ENCODE measurements at regions not wholly inside any gene's neighbourhood (a gene's known extent, or its start where the extent isn't known, plus 50 kb on each side); places are given as distances from the start of the nearest gene placed in this dataset.
"Not testable (repeated sequence)": the region's sequence is repeated elsewhere in the genome, so short reads cannot be mapped to it uniquely, and the experiment has no call there.

- not testable (repeated sequence) for H3K4me1 Mint-ChIP-seq; H3K27ac Mint-ChIP-seq; H3K4me3 Mint-ChIP-seq; H3K36me3 Mint-ChIP-seq (ENCODE audit: low read depth); H3K27me3 Mint-ChIP-seq (ENCODE audit: low read depth, poor library complexity); DNase-seq; H3K9me3 Mint-ChIP-seq
Measured at GRCh38 chr15:22134941-22135566, 54.7 kb downstream of the OR4M2 start.

GRCh38 chr15:22137572-22137971, 57.2 kb downstream of the OR4M2 start:
- not testable (repeated sequence) for H3K4me1 Mint-ChIP-seq; H3K27me3 Mint-ChIP-seq (ENCODE audit: low read depth, poor library complexity); H3K4me3 Mint-ChIP-seq; H3K27ac Mint-ChIP-seq; DNase-seq; H3K36me3 Mint-ChIP-seq (ENCODE audit: low read depth); H3K9me3 Mint-ChIP-seq

GRCh38 chr15:22141106-22141505, 60.8 kb downstream of the OR4M2 start:
- H3K9me3 Mint-ChIP-seq; DNase-seq; H3K27me3 Mint-ChIP-seq (ENCODE audit: low read depth, poor library complexity); H3K4me3 Mint-ChIP-seq; H3K27ac Mint-ChIP-seq; H3K36me3 Mint-ChIP-seq (ENCODE audit: low read depth); H3K4me1 Mint-ChIP-seq: not testable (repeated sequence)

- H3K4me3 Mint-ChIP-seq; H3K27ac Mint-ChIP-seq; H3K27me3 Mint-ChIP-seq (ENCODE audit: low read depth, poor library complexity); H3K9me3 Mint-ChIP-seq; H3K36me3 Mint-ChIP-seq (ENCODE audit: low read depth); DNase-seq; H3K4me1 Mint-ChIP-seq: not testable (repeated sequence)
Measured at GRCh38 chr15:22148109-22148508, 67.8 kb downstream of the OR4M2 start.

GRCh38 chr15:22158243-22158642, 77.9 kb downstream of the OR4M2 start:
- H3K4me1 Mint-ChIP-seq; H3K27ac Mint-ChIP-seq; H3K36me3 Mint-ChIP-seq (ENCODE audit: low read depth); DNase-seq; H3K27me3 Mint-ChIP-seq (ENCODE audit: low read depth, poor library complexity); H3K9me3 Mint-ChIP-seq; H3K4me3 Mint-ChIP-seq: not testable (repeated sequence)

GRCh38 chr15:22160283-22160682, 80.0 kb downstream of the OR4M2 start:
- not testable (repeated sequence) for H3K4me1 Mint-ChIP-seq; H3K36me3 Mint-ChIP-seq (ENCODE audit: low read depth); H3K27me3 Mint-ChIP-seq (ENCODE audit: low read depth, poor library complexity); H3K4me3 Mint-ChIP-seq; H3K27ac Mint-ChIP-seq; DNase-seq; H3K9me3 Mint-ChIP-seq

GRCh38 chr15:22160741-22161140, 80.4 kb downstream of the OR4M2 start:
- not testable (repeated sequence) for H3K9me3 Mint-ChIP-seq; H3K27ac Mint-ChIP-seq; DNase-seq; H3K27me3 Mint-ChIP-seq (ENCODE audit: low read depth, poor library complexity); H3K36me3 Mint-ChIP-seq (ENCODE audit: low read depth); H3K4me3 Mint-ChIP-seq; H3K4me1 Mint-ChIP-seq

GRCh38 chr15:22161398-22161797, 81.1 kb downstream of the OR4M2 start:
- H3K27ac Mint-ChIP-seq; H3K36me3 Mint-ChIP-seq (ENCODE audit: low read depth); H3K4me3 Mint-ChIP-seq; H3K9me3 Mint-ChIP-seq; H3K27me3 Mint-ChIP-seq (ENCODE audit: low read depth, poor library complexity); DNase-seq; H3K4me1 Mint-ChIP-seq: not testable (repeated sequence)

GRCh38 chr15:22163715-22164114, 83.4 kb downstream of the OR4M2 start:
- not testable (repeated sequence) for H3K9me3 Mint-ChIP-seq; H3K27me3 Mint-ChIP-seq (ENCODE audit: low read depth, poor library complexity); DNase-seq; H3K4me1 Mint-ChIP-seq; H3K27ac Mint-ChIP-seq; H3K36me3 Mint-ChIP-seq (ENCODE audit: low read depth); H3K4me3 Mint-ChIP-seq

GRCh38 chr15:22167521-22167920, 87.2 kb downstream of the OR4M2 start:
- H3K4me3 Mint-ChIP-seq; H3K27me3 Mint-ChIP-seq (ENCODE audit: low read depth, poor library complexity); DNase-seq; H3K27ac Mint-ChIP-seq; H3K9me3 Mint-ChIP-seq; H3K4me1 Mint-ChIP-seq; H3K36me3 Mint-ChIP-seq (ENCODE audit: low read depth): not testable (repeated sequence)

GRCh38 chr15:22173029-22173998, 93.0 kb downstream of the OR4M2 start:
- not testable (repeated sequence) for H3K4me1 Mint-ChIP-seq; H3K36me3 Mint-ChIP-seq (ENCODE audit: low read depth); H3K4me3 Mint-ChIP-seq; H3K27ac Mint-ChIP-seq; H3K27me3 Mint-ChIP-seq (ENCODE audit: low read depth, poor library complexity); H3K9me3 Mint-ChIP-seq; DNase-seq

- H3K9me3 Mint-ChIP-seq; H3K27ac Mint-ChIP-seq; DNase-seq; H3K27me3 Mint-ChIP-seq (ENCODE audit: low read depth, poor library complexity); H3K4me1 Mint-ChIP-seq; H3K36me3 Mint-ChIP-seq (ENCODE audit: low read depth); H3K4me3 Mint-ChIP-seq: not testable (repeated sequence)
Measured at GRCh38 chr15:22174088-22174487, 93.8 kb downstream of the OR4M2 start.

GRCh38 chr15:22177965-22178364, 97.6 kb downstream of the OR4M2 start:
- H3K4me3 Mint-ChIP-seq; H3K27ac Mint-ChIP-seq; DNase-seq; H3K36me3 Mint-ChIP-seq (ENCODE audit: low read depth); H3K27me3 Mint-ChIP-seq (ENCODE audit: low read depth, poor library complexity); H3K9me3 Mint-ChIP-seq; H3K4me1 Mint-ChIP-seq: not testable (repeated sequence)

GRCh38 chr15:22178438-22178837, 98.1 kb downstream of the OR4M2 start:
- H3K4me1 Mint-ChIP-seq; H3K27me3 Mint-ChIP-seq (ENCODE audit: low read depth, poor library complexity); H3K4me3 Mint-ChIP-seq; DNase-seq; H3K36me3 Mint-ChIP-seq (ENCODE audit: low read depth); H3K9me3 Mint-ChIP-seq; H3K27ac Mint-ChIP-seq: not testable (repeated sequence)

- H3K36me3 Mint-ChIP-seq (ENCODE audit: low read depth); DNase-seq; H3K27me3 Mint-ChIP-seq (ENCODE audit: low read depth, poor library complexity); H3K9me3 Mint-ChIP-seq; H3K4me1 Mint-ChIP-seq; H3K4me3 Mint-ChIP-seq; H3K27ac Mint-ChIP-seq: not testable (repeated sequence)
Measured at GRCh38 chr15:22179043-22179442, 98.7 kb downstream of the OR4M2 start.

Measured in nephron progenitor cell (in vitro differentiated cells).